ENCODE measurements at regions not wholly inside any gene's neighbourhood (a gene's known extent, or its start where the extent isn't known, plus 50 kb on each side); places are given as distances from the start of the nearest gene placed in this dataset.

DNA sequence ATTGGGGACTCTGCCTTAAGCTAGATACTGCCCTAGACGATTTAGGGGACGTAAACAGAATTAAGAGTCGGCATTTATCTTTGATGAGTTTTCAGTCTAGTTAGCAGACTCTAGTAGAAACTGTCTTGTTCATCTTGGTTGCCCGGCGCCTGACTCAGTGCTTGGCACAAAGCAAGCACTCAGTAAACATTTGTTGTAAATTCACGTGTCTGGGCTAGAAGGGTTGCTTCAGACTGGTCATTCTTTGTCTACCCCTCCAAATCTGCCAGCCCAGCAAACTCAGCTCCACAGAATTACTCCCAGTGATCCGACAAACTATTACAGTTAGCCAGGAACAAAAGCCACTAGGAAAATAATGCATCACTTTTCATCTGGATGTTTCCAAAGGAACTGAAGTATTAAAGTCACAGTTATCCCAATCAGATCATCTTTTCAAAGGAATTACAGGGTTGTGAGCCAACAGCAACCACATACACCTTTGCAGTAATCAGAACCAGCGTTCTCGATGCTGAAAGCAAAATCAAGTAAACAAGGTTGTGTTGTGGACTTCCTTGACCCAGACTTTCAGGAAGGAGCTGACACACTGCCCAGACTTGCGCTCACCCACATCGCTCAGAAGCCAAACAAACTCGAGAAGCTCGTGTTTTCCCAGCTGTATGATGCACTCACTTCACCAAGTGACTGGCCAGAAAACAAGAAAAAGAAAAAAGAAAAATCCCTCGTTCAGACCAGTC, 66.5 kb upstream of the GADD45A start:
- TF ChIP-seq, protein P1, sequence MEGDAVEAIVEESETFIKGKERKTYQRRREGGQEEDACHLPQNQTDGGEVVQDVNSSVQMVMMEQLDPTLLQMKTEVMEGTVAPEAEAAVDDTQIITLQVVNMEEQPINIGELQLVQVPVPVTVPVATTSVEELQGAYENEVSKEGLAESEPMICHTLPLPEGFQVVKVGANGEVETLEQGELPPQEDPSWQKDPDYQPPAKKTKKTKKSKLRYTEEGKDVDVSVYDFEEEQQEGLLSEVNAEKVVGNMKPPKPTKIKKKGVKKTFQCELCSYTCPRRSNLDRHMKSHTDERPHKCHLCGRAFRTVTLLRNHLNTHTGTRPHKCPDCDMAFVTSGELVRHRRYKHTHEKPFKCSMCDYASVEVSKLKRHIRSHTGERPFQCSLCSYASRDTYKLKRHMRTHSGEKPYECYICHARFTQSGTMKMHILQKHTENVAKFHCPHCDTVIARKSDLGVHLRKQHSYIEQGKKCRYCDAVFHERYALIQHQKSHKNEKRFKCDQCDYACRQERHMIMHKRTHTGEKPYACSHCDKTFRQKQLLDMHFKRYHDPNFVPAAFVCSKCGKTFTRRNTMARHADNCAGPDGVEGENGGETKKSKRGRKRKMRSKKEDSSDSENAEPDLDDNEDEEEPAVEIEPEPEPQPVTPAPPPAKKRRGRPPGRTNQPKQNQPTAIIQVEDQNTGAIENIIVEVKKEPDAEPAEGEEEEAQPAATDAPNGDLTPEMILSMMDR (optimal IDR thresholded peaks at IDR 0.05 in 1 of 3, IDR thresholded peaks at IDR 0.05 in 1 of 3, conservative IDR thresholded peaks at IDR 0.05 in 1 of 3; ENCODE audit: extremely low read depth in 1 of 3, insufficient read depth in 2 of 3, low read length in 3 of 3): no peak
- no peak for TF ChIP-seq EZH2 (IDR thresholded peaks at IDR 0.05; ENCODE audit: low read length)

All from keratinocyte (primary cell).